ENCODE measurements at regions not wholly inside any gene's neighbourhood (a gene's known extent, or its start where the extent isn't known, plus 50 kb on each side); places are given as distances from the start of the nearest gene placed in this dataset.

DNA sequence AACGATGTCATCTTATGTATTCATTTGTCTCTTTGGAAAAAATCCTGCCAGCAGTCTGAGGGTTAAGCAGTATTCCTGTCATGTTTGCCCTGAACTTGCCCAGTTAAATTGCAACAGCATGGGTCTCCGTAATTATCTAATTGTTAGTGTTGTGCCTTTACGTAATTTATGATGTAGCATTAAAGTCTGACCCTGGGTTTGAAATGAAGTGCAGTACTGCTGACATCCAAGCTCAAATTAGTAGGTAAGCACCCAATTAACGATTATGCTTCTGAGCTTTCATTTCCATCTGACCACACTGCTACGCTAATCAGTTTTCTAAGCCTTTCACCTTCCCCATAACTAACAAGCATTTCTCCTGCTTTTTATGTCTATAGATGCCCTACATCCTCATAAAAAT is 241.8 kb downstream of the ARRDC4 start:
- no peak for DNase-seq (ENCODE audit: low spot score)

DNA sequence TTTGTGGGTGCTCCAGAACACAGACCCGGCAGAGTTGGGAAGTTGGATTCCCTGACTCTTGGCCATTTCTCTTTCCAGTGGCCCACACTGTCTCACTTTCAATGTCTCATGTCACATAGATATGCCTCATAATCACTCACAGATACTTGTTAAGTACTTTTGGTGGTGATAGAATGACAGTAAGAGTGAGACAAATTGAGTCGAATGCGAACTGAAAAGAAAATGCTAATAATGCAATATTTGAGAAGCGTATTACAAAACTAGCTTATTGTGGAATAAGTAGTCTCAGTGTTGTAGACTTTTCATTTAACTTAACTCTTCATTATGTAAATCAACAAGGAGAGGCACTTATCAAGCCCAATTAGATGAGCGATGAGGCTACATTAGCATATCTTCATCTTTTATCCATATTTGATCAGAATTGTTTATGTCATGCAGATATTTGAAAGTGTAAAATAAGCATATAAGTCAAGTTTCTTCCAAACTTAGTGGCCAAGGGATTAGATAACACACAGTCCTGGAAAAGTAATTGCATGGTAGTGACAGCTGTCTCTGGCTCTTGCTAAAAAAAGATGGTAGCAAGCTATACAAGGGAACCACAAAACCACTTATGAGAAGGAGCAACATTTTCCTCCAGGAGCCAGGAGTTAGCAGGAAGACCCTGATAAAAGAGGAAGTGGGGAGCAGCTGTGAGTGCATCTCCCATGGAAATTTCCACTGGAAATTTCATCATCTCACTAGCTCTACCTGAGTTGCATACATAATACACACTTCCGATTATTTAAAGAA is 243.6 kb downstream of the ARRDC4 start:
- no peak for DNase-seq (ENCODE audit: low spot score)

DNA sequence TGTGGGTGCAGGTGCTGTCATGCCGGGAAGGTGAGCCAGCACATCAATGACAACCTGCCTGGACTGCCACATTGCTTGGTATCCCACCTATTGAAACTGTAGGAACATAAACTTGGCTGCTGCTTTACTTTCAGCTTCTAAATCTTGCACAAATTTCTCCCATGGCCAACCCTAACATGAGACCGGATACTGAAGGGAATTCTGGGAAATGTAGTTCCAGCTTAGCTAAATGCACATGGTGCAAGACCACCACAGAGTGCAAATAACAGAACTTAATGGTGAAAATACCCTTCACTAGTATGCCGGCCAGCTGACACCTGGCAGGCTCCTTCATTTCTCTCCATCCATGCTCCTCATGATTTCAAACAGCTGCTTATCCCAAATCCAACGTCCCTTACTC is 247.4 kb downstream of the ARRDC4 start:
- DNase-seq (ENCODE audit: low spot score), result no peak

DNA sequence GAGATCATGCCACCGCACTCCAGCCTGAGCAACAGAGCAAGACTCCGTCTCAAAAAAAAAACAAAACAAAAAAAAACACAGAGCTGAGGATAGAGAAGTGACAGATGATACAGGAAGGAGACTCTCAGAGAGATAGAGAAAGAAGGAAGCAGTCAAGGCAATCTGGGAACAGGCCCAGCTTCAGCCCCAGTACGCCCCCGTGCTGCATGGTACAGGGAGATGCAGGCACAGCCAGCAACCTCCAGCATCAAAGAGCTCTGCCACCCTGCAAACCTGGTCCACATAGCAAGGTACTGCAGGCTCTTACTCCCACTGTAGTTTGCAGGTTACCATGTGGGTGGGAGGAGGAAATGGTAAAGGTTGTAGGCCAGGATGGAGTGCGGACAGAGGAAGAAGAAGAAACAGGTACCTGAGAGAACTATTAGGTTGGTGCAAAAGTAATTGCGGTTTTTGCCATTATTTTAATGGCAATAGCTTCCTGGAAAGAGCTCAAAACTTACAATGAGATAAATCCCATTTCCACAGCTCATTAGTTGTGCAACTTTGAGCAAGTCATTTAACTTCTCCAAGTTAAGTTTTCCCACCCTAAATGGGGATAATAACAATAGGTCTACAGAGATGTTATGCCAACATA is 253.0 kb downstream of the ARRDC4 start:
- no peak for DNase-seq (ENCODE audit: low spot score)

DNA sequence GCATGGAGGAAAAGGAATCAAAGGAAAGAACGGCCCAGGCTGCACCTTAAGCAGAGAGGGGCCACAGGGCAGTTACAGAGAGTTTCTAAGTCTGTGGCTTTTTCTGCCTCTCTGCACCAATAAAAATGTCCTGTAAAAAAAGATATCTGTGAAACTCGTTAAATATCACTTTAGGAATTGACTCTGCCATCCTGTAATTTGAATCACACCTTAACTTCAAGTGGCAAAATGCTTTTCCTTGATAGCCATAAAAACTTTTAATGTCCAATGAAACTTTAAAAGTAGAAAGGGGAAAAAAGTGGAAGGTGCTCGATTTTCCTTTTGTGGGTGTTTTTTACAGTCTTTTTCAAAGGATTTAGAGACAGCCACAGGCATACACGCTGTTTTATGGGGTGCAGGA is 255.7 kb downstream of the ARRDC4 start:
- no peak for DNase-seq (ENCODE audit: low spot score)

DNA sequence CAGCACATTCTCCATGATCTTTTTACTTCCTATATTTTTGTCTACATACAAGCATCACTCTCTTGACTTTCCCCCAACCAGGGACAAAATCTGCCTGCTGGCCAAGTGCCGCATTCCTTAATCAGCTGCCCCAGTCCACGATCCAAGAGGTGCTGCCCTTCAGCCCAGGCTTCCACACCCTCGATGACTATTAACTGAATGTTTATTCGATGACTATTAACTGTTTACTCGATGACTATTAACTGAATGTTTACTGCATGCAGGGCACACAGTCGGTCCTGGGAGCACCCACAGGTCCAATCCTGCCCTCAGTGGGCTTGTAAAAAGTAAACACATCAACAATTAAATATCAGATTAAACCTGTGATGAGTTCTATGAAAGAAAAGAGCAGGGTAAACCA is 256.9 kb downstream of the ARRDC4 start:
- no peak for DNase-seq (ENCODE audit: low spot score)

DNA sequence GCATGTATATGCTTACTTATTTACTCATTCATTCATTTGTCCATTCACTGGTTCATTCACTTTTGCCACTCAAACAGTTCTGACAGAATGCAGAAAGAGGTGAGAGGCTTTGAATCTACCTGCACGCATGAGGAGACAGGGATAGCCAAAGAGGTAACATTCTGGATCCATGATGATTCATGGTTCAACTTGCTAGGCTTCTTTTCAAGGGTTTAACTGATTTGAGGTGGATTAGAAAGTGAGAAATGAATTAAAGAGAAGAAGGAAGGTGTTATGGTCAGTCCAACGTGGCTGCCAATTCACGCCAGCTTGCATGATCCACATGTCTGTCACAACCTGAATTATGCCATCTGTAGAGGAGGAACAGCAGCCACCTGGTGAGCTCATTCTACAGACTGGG is 260.6 kb downstream of the ARRDC4 start:
- no peak for DNase-seq (ENCODE audit: low spot score)

DNA sequence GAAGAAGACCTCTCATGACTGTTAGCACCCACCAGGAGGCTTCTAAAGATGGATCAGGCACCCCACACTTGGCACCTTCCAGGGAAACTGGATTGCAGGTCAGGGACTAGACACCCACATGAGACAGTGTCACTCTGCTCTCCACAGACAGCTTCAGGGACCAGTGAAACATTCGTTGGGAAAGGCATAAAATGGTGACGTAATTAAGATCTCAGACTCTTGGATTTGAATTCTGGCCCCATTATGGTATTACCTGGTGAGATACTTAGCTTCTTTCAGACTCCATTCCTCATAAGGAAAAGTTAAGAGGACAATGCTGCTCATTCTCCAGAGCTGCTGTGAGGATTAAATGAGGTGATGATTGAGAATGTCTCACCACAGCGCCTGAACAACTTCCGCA is 261.1 kb downstream of the ARRDC4 start:
- no peak for DNase-seq (ENCODE audit: low spot score)

DNA sequence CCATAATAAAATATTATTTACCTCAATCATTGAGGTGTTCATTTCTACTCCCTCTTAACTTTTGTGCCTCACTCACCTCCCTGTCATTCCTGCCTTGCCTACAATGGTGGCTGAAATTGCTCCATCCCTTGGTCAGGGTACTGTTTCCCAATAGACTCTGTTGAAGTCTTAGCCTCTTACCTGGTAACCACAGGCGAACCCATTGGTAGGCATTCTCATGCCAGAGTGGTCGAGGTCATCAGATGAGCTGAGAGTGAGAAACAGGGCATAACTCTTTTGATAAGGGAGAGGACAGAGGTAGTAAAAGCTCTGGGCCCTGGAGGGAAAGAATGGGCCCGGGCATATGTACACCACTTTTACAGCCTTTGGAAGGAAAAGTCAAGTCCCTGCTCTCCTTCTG is 265.6 kb downstream of the ARRDC4 start:
- DNase-seq (ENCODE audit: low spot score), result no peak

DNA sequence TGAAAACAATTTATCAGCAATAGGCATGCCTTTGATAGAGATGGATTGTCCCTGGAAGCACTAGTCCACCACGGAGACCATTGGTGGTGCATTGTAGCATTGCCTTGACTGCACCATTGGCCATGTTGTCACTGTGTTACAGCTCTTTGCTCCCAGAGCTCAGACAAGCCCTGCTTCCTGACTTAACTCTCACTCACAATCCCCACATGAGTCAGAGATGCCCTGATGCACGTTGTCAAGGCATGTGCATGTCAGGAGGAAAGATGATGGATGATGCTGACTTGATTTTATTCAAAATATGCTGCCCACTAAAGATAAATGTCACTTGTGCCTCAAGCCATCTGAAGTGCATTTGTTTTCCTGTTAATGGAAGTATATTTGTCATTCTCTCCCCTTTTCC is 266.1 kb downstream of the ARRDC4 start:
- DNase-seq (ENCODE audit: low spot score), result no peak

DNA sequence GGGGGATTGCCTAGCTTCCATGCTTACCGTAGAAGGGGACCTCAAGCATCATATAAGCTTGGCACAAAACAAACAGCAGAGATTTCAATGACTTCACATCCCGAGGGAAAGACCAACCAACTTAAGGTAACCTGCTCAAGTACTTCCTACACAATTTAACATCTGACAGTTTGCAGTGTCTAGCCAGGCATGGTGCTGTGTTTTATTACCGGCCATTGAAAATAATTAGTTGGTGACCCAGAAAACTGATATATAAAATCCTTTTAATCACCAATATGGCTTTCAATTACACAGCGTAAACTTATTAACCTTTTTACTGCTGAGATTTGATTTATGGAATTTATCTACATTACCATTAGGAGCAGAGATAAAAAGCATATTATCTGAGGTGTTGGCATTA is 268.3 kb downstream of the ARRDC4 start:
- no peak for DNase-seq (ENCODE audit: low spot score)

DNA sequence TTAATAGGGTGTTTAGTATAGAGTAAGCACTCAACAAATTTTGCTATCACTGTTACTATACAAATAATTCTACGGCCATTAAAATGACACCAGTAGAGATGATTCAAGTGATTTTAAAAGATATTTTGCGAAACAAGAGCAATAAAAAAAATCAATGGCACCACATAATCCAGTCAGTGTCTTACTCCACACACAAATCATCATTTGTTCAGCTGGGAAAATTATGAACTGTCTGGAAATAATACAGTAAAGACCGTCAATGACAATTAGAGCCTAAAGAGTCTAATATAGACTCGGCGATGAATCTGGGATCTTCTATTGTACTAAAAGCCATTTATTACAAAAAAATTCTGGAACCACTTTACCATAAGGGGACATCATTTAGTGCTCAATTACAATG is 270.5 kb downstream of the ARRDC4 start:
- DNase-seq (ENCODE audit: low spot score), result no peak

DNA sequence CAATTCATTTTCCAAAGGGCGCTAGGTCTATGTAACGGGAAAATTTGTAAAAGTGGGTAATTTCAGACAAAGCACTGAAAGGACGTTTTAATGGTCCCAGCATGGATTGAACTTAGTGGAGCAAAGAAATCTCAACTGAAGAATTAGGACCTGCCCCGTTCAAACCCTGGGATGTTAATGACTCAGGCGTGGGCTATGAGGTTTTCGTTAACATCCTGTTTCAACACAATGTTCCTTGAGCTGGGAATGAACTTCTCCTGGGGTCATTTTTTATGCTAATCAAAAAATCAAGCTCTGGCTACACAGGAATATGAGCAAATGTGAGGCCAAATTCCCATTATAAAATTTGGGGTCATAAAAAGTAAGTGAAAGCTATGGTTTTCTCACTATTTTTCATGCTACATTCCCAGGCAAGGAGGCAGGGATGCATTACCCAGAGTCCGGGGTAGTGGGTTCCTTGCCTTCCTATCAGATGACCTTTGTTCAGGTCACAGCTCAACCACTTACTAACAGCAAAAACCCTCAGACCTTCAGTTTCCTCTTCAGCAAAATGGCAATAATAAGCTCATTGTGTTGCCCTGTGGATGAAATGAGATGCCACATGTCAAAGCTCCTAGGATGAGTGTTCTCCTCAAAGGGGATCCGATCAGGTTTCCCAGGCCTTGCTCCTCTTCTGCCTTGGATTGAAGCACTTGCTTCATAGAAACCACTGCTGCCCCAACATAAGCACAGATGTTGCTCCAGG is 271.4 kb downstream of the ARRDC4 start:
- DNase-seq (ENCODE audit: low spot score), result no peak

DNA sequence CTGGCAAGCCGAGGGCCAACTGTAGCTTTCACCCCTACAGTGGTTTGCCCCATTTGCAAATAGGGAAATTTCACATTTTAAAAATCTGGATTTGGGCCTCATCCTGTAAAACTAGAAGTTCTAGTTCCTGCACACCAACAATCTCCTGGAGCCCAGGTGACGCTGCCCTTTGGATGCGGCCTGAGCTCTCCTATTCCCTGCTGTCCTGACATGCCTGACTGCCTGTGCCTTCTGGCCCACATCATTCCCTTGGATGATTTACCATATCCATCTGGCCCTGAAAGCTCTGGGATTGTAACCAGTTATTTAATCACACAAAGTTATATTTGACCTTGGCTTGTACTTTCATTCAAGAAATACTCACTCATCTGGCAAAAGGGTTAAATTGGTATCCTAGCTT is 272.3 kb downstream of the ARRDC4 start:
- DNase-seq (ENCODE audit: low spot score), result no peak

DNA sequence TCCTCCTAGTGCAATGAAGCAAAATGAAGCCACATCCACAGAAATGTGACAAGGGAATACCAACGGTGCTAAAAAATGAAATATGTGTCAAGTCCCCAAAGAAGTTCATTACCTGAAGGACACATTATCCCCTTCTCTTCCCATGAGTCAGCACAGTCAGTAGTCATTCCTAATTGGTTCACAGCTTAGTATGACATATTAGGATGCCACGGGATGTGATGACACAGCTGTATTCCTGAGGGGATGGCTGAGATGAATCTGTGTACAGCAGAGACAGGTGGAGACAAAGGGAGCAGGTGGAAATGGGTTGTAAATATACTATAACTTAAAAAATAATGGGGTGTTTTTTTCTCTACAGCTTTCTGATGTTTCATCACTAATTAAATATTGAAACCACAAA is 273.4 kb downstream of the ARRDC4 start:
- DNase-seq (ENCODE audit: low spot score), result no peak

DNA sequence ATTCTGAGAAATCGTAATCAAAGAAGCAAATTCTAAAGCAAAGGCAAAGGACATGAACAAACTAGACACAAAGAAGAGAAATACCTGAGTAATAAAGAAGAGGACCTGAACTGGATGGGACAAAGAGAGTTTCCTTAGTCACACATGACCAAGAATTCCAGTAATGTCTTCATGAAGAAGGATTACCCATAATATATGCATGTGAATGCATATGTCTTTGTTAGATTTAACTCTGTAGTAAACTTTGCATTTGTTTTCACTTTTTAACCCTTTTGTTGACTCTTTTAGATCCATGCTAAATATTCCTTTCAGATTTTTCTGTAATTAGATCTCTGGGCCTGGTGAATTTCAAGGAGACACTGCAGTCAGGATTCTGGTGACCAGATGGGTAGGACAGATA is 279.8 kb downstream of the ARRDC4 start:
- DNase-seq (ENCODE audit: low spot score), result no peak

DNA sequence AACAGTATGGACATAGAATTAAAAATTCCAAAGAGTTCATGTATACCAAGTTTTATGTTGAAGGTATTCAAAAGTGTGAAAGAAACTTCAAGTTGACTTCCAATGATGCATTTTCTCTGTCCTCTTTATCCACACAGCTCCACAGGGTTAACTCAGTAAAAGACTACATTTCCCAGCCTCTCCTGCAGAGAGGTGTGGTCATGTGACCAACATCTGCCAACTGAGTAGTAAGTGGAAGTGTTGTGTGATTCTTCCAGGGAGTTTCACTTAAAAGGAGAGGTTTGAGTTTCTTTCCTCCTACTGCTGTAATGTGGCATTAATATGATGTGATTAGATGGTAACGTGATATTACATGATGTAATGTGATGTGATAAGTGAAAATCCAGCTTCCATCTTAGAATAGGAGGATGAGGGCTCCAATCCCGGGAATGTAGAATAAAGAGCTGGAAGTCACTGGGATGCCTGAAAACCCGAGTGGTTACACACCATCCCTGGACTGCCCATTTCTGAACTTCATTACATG is 280.6 kb downstream of the ARRDC4 start:
- no peak for DNase-seq (ENCODE audit: low spot score)

DNA sequence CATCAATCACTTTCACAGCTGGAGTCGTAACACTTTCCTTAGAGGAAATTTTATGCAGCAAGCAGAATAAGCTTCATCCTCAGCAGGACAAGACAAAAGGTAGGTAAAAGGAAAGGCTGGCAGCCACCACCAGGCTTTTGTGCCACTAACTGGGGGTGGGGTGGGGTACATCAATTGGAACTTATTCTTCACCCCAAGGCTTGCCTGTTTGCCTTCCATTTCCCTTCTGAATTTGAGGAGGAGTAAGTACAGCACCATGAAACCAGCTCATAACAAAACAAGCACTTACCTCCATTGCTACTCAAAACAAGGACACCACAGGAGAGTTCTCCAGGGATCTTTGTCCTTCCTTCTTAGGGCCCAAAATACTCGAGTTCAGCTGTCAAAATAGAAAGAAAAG is 296.8 kb downstream of the ARRDC4 start:
- DNase-seq (ENCODE audit: low spot score), result no peak

DNA sequence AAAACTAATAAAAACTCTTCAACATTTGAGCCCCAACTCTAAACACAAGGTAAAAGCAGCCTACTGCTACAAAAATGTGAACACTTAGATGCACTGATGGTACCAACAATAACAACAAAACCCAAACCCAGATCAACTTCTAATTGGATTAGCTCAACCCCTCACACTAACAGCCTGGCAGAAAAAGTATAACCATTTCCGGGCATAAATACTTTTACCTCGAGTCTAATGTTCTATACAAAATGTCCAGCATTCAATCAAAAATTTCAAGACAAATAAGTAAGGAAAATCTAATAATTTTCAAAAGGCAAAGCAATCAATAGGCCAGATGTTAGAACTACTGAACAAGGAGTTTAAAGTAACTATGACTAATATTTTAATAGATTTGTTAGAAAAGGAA is 303.3 kb downstream of the ARRDC4 start:
- no peak for DNase-seq (ENCODE audit: low spot score)

DNA sequence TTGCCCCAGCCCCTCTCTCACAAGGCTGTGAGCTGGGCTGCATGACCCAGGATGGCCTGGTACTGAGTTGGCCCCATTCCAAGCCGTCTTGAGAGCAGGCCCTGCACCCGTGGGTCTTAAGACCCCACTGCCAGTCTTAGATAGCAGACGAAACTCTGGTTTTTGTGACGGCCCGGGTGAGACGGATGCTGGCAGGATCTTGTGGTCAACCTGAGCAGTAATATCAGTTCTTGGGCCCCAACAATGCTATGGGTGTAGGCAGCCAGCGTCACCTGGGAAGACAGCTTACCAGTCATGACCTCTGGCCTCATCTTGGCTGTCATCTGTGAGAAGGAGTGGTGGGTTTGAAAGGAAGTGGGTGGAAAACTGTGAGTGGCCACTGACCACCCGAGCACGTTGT is 305.8 kb downstream of the ARRDC4 start:
- DNase-seq (ENCODE audit: low spot score), result no peak

DNA sequence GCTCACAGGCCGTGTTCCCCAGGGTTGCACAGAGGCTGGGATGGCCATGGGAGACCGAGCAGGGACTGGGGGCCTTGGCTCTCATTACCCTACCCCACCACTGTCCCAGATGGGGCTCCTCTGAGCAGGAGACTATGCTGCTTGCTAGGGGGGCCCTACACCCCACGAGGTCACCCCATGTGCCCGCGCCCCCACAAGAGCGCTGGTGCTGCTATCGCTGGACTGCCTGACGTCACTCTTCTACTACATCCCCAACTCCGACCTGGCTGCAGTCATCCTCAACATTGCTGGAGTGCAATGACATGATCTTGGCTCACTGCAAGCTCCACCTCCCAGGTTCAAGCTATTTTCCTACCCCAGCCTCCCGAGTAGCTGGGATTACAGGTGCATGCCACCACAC is 307.7 kb downstream of the ARRDC4 start:
- DNase-seq (ENCODE audit: low spot score), result no peak

DNA sequence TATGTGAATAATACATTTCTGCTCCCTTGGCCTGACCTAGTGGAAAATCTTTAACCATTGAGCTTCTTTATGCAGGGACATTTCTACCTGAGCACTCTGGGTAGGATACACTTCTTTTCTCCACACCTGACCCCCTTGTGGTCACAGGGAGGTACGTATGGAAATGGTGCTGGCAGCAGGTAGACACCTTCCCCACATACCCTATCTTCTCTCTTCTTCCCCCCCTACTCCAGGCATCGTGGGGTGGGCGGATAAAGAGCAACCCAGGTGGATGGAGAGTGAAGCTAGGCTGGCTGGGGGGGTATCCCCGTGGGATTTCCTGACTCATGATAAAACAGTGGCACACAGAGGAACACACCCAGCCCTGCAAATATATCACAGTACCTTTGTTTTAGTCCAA is 312.1 kb downstream of the ARRDC4 start:
- no peak for DNase-seq (ENCODE audit: low spot score)

DNA sequence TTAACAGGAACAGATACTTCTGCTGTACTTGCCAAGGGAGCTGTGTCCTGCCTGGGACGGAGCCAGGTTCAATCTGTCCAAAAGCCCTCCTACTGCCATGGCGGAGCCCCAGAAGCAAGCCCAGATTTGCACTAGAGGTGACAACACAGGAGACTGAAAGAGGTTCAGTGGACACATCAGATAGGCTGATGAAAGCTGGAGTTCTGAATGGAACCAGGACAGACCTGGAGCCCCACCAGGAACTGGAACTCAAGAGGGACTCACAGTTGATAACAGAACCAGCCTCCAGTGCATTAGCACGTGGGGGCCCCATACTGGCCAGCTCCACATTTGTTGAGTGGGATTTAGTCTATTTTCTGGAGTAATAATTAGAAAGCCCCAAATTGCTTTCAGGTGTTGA is 315.5 kb downstream of the ARRDC4 start:
- no peak for DNase-seq (ENCODE audit: low spot score)

Data from globus pallidus (tissue), 1 donor.